Subcutaneous abdominal adipose tissue (tissue), 5 donors: ENCODE measurements at regions not wholly inside any gene's neighbourhood (a gene's known extent, or its start where the extent isn't known, plus 50 kb on each side); places are given as distances from the start of the nearest gene placed in this dataset.

ENCODE experiments used
- H3K27ac ChIP-seq: one replicate; pipeline ENCODE4 v1.7.0; 2013; ENCODE audit warnings: low read depth, mild to moderate bottlenecking, inconsistent platforms, low read length, moderate library complexity
- H3K27me3 ChIP-seq, 5 donors: one replicate each; pipeline ENCODE4 v1.7.0; 2013; ENCODE audit warnings: low read length in 5 of 5, inconsistent platforms in 1 of 5; ENCODE audit not compliant: control insufficient read depth in 5 of 5, insufficient read depth in 4 of 5
- H3K36me3 ChIP-seq, 5 donors: one replicate each; pipeline ENCODE4 v1.7.0; 2013; ENCODE audit warnings: low read length in 5 of 5; ENCODE audit not compliant: control insufficient read depth in 5 of 5, insufficient read depth in 5 of 5
- H3K4me1 ChIP-seq, 5 donors: one replicate each; pipeline ENCODE4 v1.7.0; 2013; ENCODE audit warnings: low read length in 5 of 5, mild to moderate bottlenecking in 3 of 5, moderate library complexity in 1 of 5; ENCODE audit not compliant: control insufficient read depth in 5 of 5, insufficient read depth in 5 of 5
- H3K4me3 ChIP-seq, 5 donors: one replicate each; pipeline ENCODE4 v1.7.0; 2013; ENCODE audit warnings: low read length in 5 of 5, low read depth in 1 of 5
- H3K9ac ChIP-seq, 5 donors: one replicate each; pipeline ENCODE4 v1.7.0; 2013; ENCODE audit warnings: low read length in 5 of 5, mild to moderate bottlenecking in 4 of 5, moderate library complexity in 3 of 5
- H3K9me3 ChIP-seq, 5 donors: one replicate each; pipeline ENCODE4 v1.7.0; 2013; ENCODE audit warnings: low read length in 5 of 5; ENCODE audit not compliant: control insufficient read depth in 5 of 5
- donor health status: healthy.
- donor health status: healthy.
- donor health status: healthy.
- donor health status: healthy.
- donor health status: healthy.

DNA sequence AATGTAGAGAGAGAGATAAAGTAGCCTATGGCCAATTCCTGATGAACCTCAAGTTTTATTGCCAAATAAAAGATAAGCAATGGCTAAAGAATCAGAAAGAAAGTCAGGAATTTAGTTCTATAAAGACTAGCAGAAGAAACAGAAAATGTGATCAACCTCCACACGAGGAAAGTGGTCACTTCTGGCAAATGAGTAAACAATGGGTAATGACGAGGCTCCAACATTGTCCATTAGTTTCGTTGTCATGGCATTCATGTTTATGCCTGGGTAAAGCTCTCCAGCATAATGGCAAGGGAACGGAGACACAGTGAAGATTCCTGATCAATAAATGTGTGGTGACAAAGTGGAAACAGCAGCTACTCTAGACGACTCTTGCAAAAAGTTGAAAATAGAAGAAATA lies 341.8 kb upstream of the CTNND2 start:
- Histone ChIP-seq H3K9ac (no peak overlapping the region), H3K9me3 (no peaks in the 10 kb centered on the region), H3K36me3 (no peaks in the 10 kb centered on the region), H3K4me1 (no peaks in the 10 kb centered on the region), H3K4me3 (no peak overlapping the region), H3K27me3 (no peaks in the 10 kb centered on the region), H3K27ac (no peak overlapping the region)

DNA sequence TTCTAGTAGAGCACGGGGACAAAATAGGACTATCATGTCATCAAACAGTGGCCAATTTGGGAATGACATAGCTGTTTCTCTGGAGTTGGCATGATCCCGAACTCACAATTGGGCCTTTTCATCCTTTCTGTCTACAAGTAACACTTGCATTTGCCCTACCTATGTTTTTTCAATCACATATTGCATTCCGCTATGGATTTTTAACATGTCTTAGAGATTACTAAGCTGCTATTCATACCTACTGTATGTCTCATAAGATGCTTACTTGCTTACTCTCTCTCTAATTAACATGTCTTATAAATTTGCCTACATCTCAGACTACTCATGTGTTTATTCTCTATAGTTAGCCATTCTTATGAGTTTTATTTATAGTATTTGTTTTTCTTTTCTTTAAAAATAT lies 341.2 kb upstream of the CTNND2 start:
- Histone ChIP-seq H3K27me3 (no peaks in the 10 kb centered on the region), H3K36me3 (no peaks in the 10 kb centered on the region), H3K4me1 (no peaks in the 10 kb centered on the region), H3K9ac (no peak overlapping the region), H3K4me3 (no peak overlapping the region), H3K27ac (no peak overlapping the region), H3K9me3 (no peaks in the 10 kb centered on the region)

DNA sequence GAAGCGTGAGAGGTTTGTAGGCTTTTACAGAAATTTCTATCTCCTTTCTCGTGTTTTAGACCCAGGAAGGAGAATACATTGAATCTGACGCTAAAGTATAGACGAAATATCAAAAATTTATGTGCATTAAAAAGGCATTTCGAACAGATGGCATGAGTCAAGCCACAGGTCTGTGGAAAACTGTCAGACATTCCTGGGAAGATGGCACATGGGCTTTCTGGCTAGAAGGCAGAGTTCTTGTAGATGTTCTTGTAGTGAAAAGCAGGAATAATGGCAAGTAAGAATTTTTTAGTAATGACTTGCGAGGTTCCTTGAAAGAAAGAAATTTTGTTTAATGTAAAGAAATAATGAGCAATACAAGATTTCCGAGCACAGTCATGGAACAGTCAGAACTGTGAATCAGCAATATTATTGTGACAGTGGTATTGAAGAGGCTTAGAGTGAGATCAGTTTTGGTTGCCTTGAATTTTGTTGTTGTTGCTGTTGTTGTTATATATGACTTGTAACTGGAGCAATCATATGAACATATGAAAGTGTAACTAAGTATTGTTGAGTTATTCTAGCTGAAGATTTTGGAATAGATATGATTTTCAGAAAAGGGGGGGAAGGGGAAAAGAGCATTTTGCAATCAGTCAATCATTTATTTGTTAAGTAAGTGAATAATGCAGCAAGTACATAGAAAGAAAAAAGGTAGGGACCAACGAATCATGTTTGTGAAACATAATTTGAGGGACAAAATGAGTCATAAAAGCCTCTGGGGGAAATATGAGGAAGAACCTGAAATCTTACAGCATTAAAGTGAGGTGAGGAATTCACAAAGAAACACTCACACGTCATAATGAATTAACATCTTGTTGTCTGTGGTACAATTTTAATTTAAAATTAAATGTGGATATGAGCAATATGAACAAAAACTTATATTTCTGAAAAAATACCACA lies 339.0 kb upstream of the CTNND2 start:
- Histone ChIP-seq H3K4me1 (no peaks in the 10 kb centered on the region), H3K27me3 (no peaks in the 10 kb centered on the region), H3K27ac (no peak overlapping the region), H3K9ac (no peak overlapping the region), H3K9me3 (no peaks in the 10 kb centered on the region), H3K36me3 (no peaks in the 10 kb centered on the region), H3K4me3 (no peak overlapping the region)

DNA sequence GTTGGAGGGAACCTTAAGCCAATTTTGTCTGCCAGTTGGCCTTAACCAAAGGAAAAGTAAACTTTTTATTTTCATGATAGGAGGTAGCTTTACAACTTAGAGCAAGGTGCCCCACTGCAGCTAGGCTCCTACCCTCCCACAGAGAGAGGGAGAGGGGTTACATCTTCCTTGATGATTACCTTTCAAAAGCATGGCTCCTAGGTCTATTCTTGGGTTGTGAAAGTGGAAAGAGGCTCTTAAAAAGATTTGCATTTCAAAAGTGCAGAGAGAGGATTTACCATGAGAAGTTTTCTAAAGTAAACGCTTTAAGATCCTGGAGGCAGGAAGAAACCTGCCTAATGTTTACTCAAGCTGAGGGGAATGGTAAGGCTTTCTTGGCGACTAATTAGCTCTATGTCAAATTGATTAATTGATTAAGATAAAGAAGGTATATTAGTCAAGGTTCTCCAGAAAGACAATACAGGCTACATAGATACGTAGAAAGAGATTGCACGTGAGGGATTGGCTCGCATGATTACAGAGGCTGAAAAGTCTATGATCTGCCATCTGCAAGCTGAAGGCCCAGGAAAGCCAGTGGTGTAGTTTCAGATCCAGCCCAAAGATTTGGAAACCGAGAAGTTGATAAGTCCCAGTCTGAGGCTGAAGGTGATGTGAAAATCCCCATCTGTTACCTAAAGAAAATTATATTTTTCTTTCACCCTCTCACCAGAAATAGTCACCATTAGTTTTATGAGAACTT lies 333.8 kb upstream of the CTNND2 start:
- Histone ChIP-seq H3K27ac (no peak overlapping the region), H3K4me1 (no peaks in the 10 kb centered on the region), H3K27me3 (no peaks in the 10 kb centered on the region), H3K9ac (no peak overlapping the region), H3K9me3 (no peaks in the 10 kb centered on the region), H3K4me3 (no peak overlapping the region), H3K36me3 (no peaks in the 10 kb centered on the region)

DNA sequence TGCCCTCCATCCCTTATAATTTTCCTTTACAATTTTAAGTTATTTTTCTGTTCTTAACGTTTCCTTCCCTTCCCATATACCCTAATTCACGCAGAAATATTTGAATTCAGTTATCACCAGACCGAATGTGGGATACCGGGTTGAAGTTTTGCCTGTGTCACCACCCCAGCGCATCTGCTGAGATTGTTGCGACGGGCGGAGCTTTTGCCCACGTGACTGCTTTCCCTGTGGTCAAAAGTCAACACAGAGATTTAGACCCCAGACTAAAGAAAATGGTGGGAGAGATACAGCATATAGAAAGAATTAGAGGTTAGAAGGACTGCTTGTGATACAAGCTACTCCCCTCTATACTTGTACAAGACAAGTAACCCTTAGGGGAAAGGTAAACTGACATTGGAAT lies 326.4 kb upstream of the CTNND2 start:
- H3K9me3 ChIP-seq: peaks cover 0 to 6% (median 0%) of the 10 kb centered on the region in 5 donors
- H3K27ac ChIP-seq: no peak overlapping the region
- H3K27me3 ChIP-seq: no peaks in the 10 kb centered on the region
- no peak overlapping the region for H3K4me3 ChIP-seq
- H3K4me1 ChIP-seq: no peaks in the 10 kb centered on the region
- no peaks in the 10 kb centered on the region for H3K36me3 ChIP-seq
- no peak overlapping the region for H3K9ac ChIP-seq

DNA sequence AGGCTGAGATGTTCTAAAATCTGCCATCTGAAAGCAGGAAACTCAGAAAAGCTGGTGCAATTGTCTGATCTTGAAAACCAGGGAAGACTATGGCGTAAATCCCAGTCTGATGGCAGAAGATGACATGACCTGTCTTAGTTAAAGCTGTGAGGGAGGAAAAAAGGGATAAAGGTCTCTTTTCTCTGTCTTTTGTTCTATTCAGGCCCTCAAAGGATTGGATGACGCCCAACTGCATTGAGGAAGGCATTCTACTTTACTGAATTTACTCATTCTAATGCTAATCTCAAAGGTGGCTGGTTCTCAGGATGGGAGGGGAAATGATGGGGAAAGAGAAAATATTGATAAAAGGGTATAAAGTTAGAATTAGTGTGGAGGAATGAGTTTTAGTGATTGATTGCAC lies 312.8 kb upstream of the CTNND2 start:
- peaks cover 3 to 14% (median 6%) of the 10 kb centered on the region in 5 donors for H3K9me3 ChIP-seq
- no peaks in the 10 kb centered on the region for H3K27me3 ChIP-seq
- H3K9ac ChIP-seq: no peak overlapping the region
- no peak overlapping the region for H3K4me3 ChIP-seq
- H3K27ac ChIP-seq: no peak overlapping the region
- H3K4me1 ChIP-seq: no peaks in the 10 kb centered on the region
- H3K36me3 ChIP-seq: no peaks in the 10 kb centered on the region

DNA sequence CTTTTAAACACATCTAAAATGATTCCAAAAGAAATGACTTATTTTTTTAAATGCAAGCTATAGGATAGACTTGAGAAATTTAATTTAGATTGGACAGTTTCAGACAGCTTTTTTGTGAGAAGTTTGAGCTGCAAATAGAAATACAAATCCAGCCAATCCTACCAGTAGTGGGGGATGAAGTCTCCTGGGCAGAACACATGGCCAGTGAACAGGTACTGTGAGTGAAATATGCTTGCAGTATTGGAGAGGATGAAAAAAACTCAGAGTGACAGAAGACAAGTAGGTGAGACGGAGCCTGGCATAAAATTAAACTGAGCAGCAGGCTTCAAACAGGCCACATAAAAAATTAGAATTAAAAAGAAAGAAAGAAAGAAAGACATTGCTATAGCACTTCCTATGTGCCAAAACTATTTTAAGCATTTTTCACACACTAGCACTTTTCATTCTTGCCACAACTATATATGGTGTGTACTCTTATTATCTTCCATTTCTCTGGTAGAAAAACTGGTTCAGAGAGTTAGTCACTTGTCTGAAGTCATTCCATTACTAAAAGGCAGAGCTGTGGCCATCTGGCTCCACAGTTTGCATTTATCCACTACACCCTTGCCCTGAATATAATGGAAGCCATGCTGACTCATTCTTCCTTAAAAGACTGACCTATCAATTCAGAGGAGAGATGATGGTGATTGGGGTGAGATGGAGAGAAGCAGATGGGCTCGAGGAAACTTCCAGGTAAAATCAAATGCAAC lies 310.2 kb upstream of the CTNND2 start:
- Histone ChIP-seq H3K4me1 (no peaks in the 10 kb centered on the region), H3K27ac (no peak overlapping the region), H3K9ac (no peak overlapping the region), H3K9me3 (peaks cover 0 to 14% (median 6%) of the 10 kb centered on the region in 5 donors), H3K36me3 (no peaks in the 10 kb centered on the region), H3K4me3 (no peak overlapping the region), H3K27me3 (no peaks in the 10 kb centered on the region)

DNA sequence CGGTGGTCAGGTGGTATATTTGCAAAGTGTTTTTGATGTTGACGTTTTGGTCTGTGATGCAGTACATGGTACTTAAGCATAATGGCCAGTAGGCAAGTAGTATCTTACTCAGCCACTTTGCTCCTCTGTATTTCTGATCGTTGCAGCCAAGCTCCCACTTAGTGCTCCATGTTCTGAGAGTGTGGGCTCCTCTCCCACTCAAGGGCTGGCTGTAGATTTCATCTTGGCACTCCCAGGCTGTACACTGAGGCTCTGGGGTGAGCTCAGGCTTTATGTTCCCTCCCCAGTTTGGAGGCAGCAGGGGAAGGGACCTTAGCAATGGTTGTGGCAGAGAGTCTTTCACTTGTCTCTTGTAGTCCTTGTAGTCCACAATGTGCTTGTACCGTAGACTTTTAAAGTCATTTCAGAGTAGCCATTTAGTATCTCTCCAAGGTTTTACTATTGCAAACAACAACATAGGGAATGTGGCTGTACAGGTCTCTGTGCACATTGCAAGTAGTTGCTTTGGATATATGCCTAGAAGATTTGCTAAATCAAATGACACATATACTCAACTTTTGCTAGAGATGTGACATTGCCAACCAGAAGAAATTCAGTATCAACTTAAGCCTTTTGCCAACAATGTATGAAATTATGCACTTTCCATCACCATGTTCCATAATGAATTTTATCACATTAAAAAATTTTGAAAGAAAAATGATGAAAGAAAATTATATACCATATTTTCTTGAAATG lies 304.3 kb upstream of the CTNND2 start:
- Histone ChIP-seq H3K9me3 (peaks cover 0 to 4% (median 0%) of the 10 kb centered on the region in 5 donors), H3K27ac (no peak overlapping the region), H3K4me1 (no peaks in the 10 kb centered on the region), H3K27me3 (no peaks in the 10 kb centered on the region), H3K9ac (no peak overlapping the region), H3K4me3 (no peak overlapping the region), H3K36me3 (no peaks in the 10 kb centered on the region)

DNA sequence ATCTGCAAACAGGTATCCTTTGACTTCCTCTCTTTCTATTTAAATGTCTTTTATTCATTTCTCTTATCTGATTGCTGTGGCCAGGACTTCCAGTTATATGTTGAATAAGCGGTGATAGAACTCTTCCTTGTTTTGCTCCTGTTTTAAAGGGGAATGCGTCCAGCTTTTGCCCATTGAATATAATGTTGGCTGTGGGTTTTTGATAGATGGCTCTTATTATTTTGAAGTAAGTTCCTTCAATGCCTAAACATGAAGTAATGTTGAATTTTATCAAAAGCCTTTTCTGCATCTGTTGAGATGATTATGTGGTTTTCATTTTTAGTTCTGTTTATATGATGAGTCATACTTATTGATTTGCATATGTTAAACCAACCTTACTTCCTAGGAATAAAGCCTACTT lies 300.5 kb upstream of the CTNND2 start:
- Histone ChIP-seq H3K9me3 (peaks cover 0 to 4% (median 0%) of the 10 kb centered on the region in 5 donors), H3K27ac (no peak overlapping the region), H3K9ac (no peak overlapping the region), H3K36me3 (no peaks in the 10 kb centered on the region), H3K4me3 (no peak overlapping the region), H3K4me1 (no peaks in the 10 kb centered on the region), H3K27me3 (no peaks in the 10 kb centered on the region)
